DMS53 (cell line): ENCODE measurements at regions not wholly inside any gene's neighbourhood (a gene's known extent, or its start where the extent isn't known, plus 50 kb on each side); places are given as distances from the start of the nearest gene placed in this dataset.
"Not testable (repeated sequence)": the region's sequence is repeated elsewhere in the genome, so short reads cannot be mapped to it uniquely, and the experiment has no call there.

Experiments used
- DNase-seq: peaks from one replicate; lab custom pipeline; 2025; lab: John Stamatoyannopoulos, UW

GRCh38 chr11:122441666-122442035 is 213.9 kb upstream of the UBASH3B start:
- no peak for DNase-seq

GRCh38 chr11:122440811-122441665 is 214.5 kb upstream of the UBASH3B start:
- DNase-seq, result peak; percentile 60

- peak; percentile 85 for DNase-seq
Measured at GRCh38 chr11:122439866-122440810, 215.4 kb upstream of the UBASH3B start.

- no peak for DNase-seq
Measured at GRCh38 chr11:122436188-122436555, 219.3 kb upstream of the UBASH3B start.

- no peak for DNase-seq
Measured at GRCh38 chr11:122435540-122436187, 219.9 kb upstream of the UBASH3B start.

- DNase-seq, result no peak
Measured at GRCh38 chr11:122434786-122435185, 220.7 kb upstream of the UBASH3B start.

- no peak for DNase-seq
Measured at GRCh38 chr11:122430490-122430889, 225.0 kb upstream of the UBASH3B start.

GRCh38 chr11:122426073-122426472 is 229.4 kb upstream of the UBASH3B start:
- DNase-seq, result no peak

GRCh38 chr11:122424636-122425035 is 230.9 kb upstream of the UBASH3B start:
- DNase-seq, result no peak

GRCh38 chr11:122423886-122424285 is 231.6 kb upstream of the UBASH3B start:
- no peak for DNase-seq

- no peak for DNase-seq
Measured at GRCh38 chr11:122423273-122423672, 232.2 kb upstream of the UBASH3B start.

GRCh38 chr11:122422682-122423081 is 232.8 kb upstream of the UBASH3B start:
- DNase-seq, result no peak

GRCh38 chr11:122421702-122422101 is 233.8 kb upstream of the UBASH3B start:
- DNase-seq, result no peak

GRCh38 chr11:122418032-122418431 is 237.5 kb upstream of the UBASH3B start:
- DNase-seq, result no peak

GRCh38 chr11:122414406-122415018 is 241.0 kb upstream of the UBASH3B start:
- DNase-seq, result no peak

- DNase-seq, result no peak
Measured at GRCh38 chr11:122413677-122414076, 241.8 kb upstream of the UBASH3B start.

GRCh38 chr11:122412581-122412980 is 242.9 kb upstream of the UBASH3B start:
- no peak for DNase-seq

- no peak for DNase-seq
Measured at GRCh38 chr11:122406466-122406865, 249.1 kb upstream of the UBASH3B start.

GRCh38 chr11:122405547-122406341 is 249.8 kb upstream of the UBASH3B start:
- DNase-seq, result no peak

GRCh38 chr11:122404571-122404970 is 251.0 kb upstream of the UBASH3B start:
- DNase-seq, result no peak

- DNase-seq, result not testable (repeated sequence)
Measured at GRCh38 chr11:122401581-122401980, 253.9 kb upstream of the UBASH3B start.
